AG04450 (cell line): ENCODE measurements at regions not wholly inside any gene's neighbourhood (a gene's known extent, or its start where the extent isn't known, plus 50 kb on each side); places are given as distances from the start of the nearest gene placed in this dataset.
A peak's percentile ranks its signal among the peaks of the same experiment; 100 is the strongest.

ENCODE experiments used
- CTCF ChIA-PET: fragments of 300-600, 350-600 bp; formaldehyde crosslinking; extraction: SDS; loops from one replicate; lab custom pipeline; 2022; ENCODE audit warnings: antibody characterized with exemption, inconsistent platforms; lab: Charles Lee
- POLR2A ChIA-PET: fragments of 350-600 bp; formaldehyde crosslinking; extraction: SDS; loops from one replicate; lab custom pipeline; 2021; ENCODE audit warnings: antibody characterized with exemption, inconsistent platforms; lab: Yijun Ruan, JAX
- DNase-seq: peaks from one replicate; pipeline ENCODE4 v3.0.0-alpha.2; 2011; ENCODE audit warnings: low read depth, low spot score
- H3K27ac ChIP-seq: one replicate; pipeline ENCODE4 v1.5.1; 2012; ENCODE audit warnings: low read depth, low read length, control low read depth
- H3K27me3 ChIP-seq: one replicate; pipeline ENCODE4 v1.6.0; 2012; ENCODE audit warnings: low read length; ENCODE audit not compliant: control insufficient read depth, insufficient read depth
- H3K4me3 ChIP-seq: 2 replicates; pipeline ENCODE4 v1.5.1; 2011; ENCODE audit warnings: mild to moderate bottlenecking, low read depth, low read length, control low read depth
- H3K9me3 ChIP-seq: 2 replicates; pipeline ENCODE4 v1.5.1; 2012; ENCODE audit warnings: low read length; ENCODE audit not compliant: control insufficient read depth, insufficient read depth
- CTCF ChIP-seq: IDR thresholded peaks from 2 replicates; pipeline ENCODE4 v1.5.1; 2011; ENCODE audit warnings: low read depth, low read length, control low read depth, inconsistent platforms

- no peaks in the 10 kb centered on the region for H3K9me3 ChIP-seq
- DNase-seq: no peak
- no peak overlapping the region for H3K4me3 ChIP-seq
- ChIA-PET POLR2A (interaction anchor here (0.6 kb wide), 1 partner anchor 208 kb away, joined by 6 read pairs; no protein-coding TSS in a partner anchor), CTCF (interaction anchor here (0.6 kb wide), 1 partner anchor 122 kb away, joined by 3 read pairs; no protein-coding TSS in a partner anchor)
- no peak overlapping the region for H3K27ac ChIP-seq
- no peak for TF ChIP-seq CTCF
- no peaks in the 10 kb centered on the region for H3K27me3 ChIP-seq
Measured at GRCh38 chr6:141347086-141347485, 785.6 kb upstream of the GJE1 start.

GRCh38 chr6:141346535-141346934 is 786.2 kb upstream of the GJE1 start:
- TF ChIP-seq CTCF: no peak

GRCh38 chr6:141337191-141337590 is 795.5 kb upstream of the GJE1 start:
- CTCF ChIA-PET: interaction anchor here (0.6 kb wide), 1 partner anchor 23 kb away, joined by 3 read pairs; no protein-coding TSS in a partner anchor
- no peak for TF ChIP-seq CTCF
- no peak for DNase-seq
- no peaks in the 10 kb centered on the region for H3K9me3 ChIP-seq
- no peak overlapping the region for H3K4me3 ChIP-seq
- POLR2A ChIA-PET: no interaction called here
- no peaks in the 10 kb centered on the region for H3K27me3 ChIP-seq
- no peak overlapping the region for H3K27ac ChIP-seq

More at GRCh38 chr6:141346535-141346934, 786.2 kb upstream of the GJE1 start:
- ChIA-PET POLR2A (interaction anchor here (0.6 kb wide), 1 partner anchor 207 kb away, joined by 6 read pairs; no protein-coding TSS in a partner anchor), CTCF (interaction anchor here (0.6 kb wide), 1 partner anchor 11 kb away, joined by 3 read pairs; no protein-coding TSS in a partner anchor)
- DNase-seq: no peak
- H3K27ac ChIP-seq: no peak overlapping the region
- H3K27me3 ChIP-seq: no peaks in the 10 kb centered on the region
- no peak overlapping the region for H3K4me3 ChIP-seq
- no peaks in the 10 kb centered on the region for H3K9me3 ChIP-seq

- no peaks in the 10 kb centered on the region for H3K27me3 ChIP-seq
- H3K9me3 ChIP-seq: no peaks in the 10 kb centered on the region
- CTCF ChIA-PET: interaction anchor here (0.6 kb wide), 1 partner anchor 217 kb away, joined by 3 read pairs; no protein-coding TSS in a partner anchor
- no peak for DNase-seq
- POLR2A ChIA-PET: no interaction called here
- no peak overlapping the region for H3K4me3 ChIP-seq
- H3K27ac ChIP-seq: no peak overlapping the region
- no peak for TF ChIP-seq CTCF
Measured at GRCh38 chr6:141335477-141336273, 797.0 kb upstream of the GJE1 start.

GRCh38 chr6:141326925-141327324 is 805.8 kb upstream of the GJE1 start:
- CTCF ChIA-PET: no interaction called here
- DNase-seq: no peak
- Histone ChIP-seq H3K27me3 (no peaks in the 10 kb centered on the region), H3K27ac (peak overlapping the region; percentile 77), H3K4me3 (peak overlapping the region; percentile 40), H3K9me3 (no peaks in the 10 kb centered on the region)
- POLR2A ChIA-PET: no interaction called here
- no peak for TF ChIP-seq CTCF
